GM19455 (cell line): ENCODE measurements at regions not wholly inside any gene's neighbourhood (a gene's known extent, or its start where the extent isn't known, plus 50 kb on each side); places are given as distances from the start of the nearest gene placed in this dataset.

Source experiments
- ATAC-seq: cut with Tn5 transposase; IDR thresholded peaks from one replicate; pipeline ENCODE4 v1.9.1; 2021; ENCODE audit not compliant: unreplicated experiment

DNA sequence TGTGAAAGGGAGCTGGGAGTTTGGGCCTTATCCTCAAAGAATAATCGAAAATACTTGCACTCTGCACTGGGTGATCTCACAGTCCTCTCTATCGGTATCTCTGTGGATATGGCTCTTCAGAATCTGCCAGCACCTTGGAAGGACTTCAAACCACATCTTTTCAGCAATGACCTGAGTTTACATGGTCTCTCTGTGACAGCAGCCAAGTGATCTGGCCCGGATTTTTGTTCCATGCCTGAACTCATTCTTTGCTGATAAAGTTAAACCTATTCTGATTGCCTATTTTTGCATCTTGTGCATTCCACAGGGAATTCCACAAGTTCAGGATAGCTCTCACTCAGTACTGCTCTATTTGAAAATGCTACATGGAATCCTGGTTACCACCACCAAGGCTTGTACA is 98.9 kb downstream of the HDGFL1 start:
- no peak for ATAC-seq

DNA sequence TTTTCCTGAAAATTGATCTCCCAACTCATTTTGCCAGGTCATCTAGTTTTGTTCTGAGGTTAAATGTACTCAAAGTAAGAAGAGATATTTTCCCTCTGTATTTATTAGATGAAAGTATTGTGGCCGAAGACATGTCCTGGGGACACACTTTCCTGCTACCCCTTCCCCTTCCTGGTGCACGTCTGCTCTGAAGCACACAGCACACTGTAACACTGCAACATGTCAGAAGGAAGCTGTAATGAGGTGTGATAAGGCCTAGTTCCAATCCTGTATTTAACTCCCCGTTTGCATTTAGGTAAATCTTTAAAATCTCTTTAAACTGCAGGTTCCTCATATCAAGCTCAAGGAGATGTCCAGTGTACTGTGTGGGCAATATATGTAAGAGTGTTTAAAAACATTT is 99.4 kb downstream of the HDGFL1 start:
- ATAC-seq, result no peak

DNA sequence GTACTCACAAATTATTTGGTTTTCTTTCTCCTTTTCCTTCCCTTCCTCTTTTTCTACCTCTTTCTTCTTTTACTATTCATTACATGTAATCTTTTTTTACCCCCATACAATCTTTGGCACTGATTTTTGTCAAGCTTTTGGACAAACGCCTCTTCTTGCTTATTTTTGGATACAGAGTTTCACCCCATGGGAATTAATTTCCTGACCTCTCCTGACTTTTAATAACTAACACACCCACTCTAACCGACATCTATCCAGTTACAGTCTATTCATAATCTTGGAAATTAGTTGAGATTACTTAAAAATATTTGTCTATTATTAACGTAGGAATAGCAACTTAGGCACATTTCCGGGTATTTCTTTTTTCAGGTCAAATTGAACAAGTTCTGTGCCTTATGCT is 101.2 kb downstream of the HDGFL1 start:
- no peak for ATAC-seq

DNA sequence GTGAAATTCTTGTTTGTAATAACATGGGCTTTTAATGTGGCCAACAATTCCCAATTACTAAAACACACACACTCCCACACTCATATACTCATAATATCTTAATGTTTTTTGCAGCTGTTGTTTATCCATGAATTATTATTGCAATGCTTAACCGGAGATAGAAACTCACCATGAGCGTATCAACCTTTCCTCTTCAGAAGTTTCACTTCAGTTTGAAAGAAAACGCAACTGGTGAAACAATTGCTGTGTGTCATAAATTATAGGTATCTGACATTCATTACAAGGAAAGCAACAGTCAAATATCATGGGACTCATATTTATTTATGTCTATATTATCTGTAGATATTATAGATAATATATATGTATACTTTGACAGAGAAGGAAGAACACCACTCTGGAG is 104.1 kb downstream of the HDGFL1 start:
- no peak for ATAC-seq

DNA sequence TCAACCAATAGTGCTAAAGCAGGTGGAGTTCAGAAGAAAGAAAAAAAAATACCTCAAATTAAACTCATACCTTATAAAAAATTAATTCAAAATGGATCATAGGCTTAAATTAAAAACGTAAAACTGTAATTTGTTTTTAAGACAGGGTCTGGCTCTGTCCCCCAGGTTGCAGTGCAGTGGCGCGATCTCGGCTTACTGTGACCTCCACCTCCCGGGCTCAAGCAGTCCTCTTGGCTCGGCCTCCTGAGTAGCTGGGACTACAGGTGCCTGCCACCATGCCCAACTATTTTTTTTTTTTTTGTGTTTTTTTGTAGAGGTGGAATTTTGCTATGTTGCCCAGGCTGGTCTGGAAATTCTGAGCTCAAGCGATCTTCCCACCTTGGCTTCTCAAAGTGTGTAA is 111.6 kb downstream of the HDGFL1 start:
- ATAC-seq, result no peak

DNA sequence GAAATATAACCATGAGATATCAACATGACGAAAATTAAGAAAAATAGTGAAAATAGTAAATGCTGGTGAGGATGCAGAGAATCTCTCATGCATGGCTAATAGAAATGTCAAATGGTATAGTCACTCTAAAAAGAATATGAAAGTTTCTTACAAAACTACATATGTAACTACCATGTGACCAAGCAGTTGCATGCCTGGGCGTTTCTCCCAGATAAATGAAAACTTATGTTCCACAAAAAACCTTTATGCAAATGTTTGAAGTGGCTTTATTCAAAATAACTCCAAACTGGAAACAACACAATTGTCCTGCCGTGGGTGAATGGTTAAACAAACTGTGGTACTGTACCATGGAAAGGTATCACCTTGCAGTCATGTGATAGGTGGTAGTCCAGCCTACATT is 112.4 kb downstream of the HDGFL1 start:
- ATAC-seq, result no peak

DNA sequence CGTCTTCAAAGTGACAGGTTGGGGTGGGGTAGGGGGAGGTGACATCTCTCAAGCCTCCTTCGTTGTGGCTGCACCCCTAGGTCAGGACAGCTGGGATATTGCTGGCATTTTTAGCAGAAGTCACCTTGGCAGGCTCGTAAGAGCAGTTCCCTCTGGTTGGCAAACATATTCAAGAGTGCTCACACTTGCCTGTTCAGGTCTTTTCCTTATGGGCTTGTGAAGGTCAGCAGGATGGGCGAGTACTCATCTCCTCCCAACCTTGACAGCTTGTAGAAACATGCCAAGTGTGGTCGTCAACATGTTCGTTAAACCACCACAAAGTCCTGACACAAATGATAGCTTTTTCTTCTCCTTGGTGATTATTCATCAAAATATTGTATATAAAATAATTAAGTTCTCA is 113.6 kb downstream of the HDGFL1 start:
- ATAC-seq, result no peak

DNA sequence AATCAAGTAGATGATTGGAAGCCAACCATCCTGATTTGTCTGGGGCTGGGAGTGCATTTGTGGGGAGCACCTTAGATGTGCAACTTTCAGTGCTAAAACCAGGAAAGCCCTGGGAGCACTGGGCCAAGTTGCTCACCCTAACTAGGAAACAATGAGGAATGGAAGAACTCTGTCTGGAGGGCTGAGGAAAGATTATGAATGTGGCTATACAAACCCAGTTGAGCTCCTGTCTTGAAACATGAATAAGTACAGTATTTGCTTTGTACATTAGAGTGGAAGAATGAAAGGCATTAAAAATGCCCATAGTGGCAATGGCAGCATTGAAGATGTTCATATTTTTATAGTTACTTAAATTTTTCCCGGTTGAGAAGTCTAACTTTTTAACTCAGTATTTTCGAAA is 121.1 kb downstream of the HDGFL1 start:
- no peak for ATAC-seq

DNA sequence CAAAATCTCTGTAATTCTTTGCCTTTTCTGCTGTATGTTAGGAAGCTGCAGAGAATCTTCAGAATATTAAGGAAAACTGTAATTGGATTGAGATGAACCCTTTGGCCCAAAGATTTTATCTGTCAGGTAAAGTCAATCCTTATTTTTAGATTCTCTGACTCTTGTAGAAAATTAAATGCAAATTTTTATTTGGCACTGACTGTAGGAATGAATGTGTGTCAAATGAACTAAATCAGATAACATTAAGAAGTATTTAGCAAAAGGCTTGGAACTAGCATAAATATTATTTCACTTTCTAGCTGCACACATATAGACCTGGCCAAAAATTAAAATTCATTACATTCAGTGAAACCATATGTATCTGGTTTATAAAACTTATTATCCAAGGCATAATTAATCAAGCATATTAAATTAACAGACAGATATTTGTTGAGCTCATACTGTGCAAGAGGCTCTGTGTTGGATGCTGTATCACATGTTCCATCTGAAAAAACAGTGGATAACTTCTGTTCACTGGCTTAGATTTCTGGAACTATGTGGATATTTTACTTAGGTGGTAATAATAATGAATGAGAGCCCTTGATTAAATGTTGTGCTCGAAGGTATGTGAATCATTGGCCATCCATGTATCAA is 124.8 kb downstream of the HDGFL1 start:
- ATAC-seq, result no peak

DNA sequence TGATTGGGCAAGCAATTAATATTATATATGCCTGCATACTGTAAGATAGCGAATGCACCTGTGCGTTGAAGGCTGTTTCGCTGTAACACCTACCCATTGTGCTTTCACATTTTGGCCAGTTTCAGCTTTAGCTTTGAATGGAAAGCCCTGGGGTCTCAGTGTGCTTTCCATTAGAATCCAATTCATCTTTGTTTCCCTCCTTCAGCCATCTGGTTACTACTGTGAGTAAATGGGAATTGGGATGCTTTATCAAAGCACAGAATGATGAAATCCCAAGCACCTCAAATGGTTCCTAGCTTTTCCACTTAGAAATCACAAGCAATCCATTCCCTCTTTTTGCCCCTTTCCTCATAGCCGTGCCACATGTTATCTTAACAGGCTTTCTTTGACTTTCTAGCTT is 127.1 kb downstream of the HDGFL1 start:
- no peak for ATAC-seq

DNA sequence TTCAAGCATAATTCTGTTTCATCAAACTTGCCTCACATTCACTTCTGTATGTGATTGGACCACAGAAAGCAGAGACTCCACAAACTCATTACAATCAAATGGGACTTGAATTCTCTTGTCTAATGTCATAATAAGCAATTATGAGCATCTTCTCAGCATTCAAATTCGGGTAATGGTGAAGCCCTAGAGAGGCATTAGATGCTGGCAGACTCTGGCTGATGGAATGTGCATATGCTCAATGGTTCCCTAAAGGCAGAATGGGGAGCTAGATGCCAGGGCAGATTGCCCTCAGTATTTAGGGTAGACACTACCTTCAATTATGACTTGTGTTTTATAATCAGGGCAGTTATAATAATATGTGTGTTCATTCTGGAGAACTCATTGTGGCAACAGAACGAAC is 127.9 kb downstream of the HDGFL1 start:
- ATAC-seq, result no peak

DNA sequence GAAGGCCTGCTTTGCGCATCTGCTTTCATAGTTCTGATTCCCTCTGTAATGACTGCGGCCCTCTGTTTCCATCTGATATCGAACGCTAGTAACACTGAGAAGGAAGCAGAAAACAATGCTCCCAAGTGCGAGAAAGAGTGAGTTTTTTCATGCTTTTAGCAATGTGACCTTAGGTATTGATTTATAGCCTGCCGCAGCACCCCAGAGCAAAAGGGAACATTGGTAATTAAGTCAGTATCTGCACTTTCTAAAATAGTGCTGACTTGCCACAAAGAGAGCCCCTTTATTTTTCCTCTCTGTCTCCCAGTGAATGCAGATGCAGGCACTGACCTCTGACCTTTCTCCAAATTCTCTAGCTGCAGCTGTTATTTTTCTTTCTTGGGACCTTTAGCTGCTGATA is 129.8 kb downstream of the HDGFL1 start:
- ATAC-seq, result no peak

DNA sequence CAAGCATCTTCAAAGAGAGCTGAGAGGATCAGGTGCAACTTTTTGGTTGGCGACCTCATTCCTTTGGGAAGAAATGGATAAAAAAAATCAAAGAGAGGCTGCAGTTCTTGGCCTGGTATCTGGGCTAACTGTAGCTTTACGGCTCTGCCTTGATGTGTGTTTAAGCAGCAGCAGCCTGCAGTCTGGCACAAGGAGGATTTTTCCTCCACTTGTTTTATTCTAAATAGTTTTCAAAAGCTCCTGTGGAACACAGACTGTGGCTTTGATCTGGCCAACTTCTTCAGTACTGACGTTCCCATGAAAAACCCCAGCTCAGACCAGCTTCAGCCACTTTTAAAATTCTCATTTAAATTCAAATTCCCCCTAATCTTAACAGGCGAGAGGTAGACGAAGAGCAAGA is 137.3 kb downstream of the HDGFL1 start:
- no peak for ATAC-seq

DNA sequence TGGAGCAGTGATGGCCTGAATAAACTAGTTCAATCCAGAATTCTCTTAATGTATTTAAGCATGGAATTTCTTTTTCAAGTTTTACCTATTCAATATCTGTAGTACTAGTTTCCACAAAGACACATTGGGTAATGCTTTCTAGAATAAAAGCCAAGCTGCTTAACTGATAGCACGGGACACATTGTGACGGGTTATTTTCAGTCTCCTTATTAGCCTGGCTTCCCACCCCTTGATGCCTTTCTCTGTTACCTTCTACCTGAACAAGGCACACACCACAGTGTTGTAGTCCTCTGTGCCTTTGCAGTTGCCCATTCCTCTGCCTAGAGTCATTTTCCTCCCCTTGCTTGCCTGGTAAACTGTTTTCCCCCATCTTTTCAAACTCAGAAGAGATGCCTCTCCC is 139.1 kb downstream of the HDGFL1 start:
- no peak for ATAC-seq

DNA sequence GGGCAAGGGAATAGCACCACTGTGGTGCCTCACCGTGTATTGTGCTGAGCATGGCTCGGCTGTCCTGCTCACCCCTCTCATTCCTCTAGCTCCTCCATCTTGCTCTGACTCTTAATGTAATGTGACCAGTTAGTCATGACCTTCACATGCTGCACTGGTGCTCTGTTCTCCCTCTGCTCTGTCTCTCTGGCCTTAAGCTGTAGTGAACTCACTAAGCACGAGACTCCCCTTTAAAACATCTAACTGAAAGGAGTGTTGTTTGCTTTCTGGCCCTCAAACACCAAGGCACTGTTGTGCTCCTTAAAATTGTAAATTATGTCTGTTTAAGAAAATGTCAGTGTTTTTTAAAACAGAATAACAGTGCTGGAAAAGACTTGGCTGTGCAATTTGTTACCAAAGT is 140.4 kb downstream of the HDGFL1 start:
- no peak for ATAC-seq

DNA sequence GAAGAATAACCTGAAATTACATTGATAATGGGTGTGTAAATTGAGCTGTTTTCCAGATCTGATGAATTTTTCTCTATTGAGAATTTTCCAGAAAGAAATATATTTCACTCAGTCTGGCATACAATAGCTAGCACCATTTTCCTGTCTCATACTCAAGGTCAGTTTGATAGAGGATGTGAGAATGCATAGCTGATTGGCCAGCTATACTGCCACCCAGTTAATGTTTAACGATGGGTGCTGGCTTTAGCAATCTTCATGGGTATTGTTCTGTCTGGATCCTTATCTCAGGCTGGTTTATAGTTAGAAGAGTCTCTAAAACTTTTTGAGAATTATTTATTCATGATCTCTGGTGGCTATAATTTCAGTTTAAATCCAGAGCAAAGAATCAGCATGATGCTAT is 147.4 kb downstream of the HDGFL1 start:
- no peak for ATAC-seq

DNA sequence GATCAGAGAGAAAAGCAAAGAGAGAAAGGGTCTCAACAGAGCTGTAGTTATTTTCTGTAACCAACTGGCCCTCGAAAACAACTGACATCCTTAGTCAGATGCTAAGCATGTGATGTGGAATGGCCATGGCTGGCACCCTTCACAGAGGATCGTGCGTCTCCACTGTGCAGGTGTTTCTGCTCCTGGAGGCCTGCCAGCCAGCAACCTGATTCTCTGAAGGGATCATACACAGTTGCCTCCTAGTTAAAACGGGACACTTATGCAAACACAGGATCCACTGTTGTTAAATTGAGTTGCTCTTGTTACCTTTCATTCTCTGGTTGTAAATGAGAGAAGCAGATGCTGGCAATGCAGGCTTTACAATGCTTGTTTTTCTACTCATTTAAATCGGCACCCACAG is 148.5 kb downstream of the HDGFL1 start:
- no peak for ATAC-seq

DNA sequence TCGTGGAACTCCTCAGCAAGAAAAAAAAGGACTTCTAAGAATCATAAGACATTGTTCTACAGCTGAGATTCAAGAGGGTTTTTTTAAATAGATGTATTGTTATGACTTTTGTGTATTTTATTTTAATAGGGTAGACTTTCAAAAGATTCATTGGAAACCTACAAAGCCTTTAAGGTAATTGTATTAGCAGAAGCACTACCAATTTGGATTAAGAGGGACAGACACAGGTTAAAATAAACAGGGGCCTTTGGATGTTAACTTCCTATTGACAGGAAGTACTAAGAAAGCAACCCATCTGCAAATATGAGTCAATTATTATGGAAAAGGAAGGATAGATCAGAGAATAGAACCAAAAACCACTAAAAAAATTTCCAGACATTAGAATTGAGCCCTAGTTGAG is 153.5 kb downstream of the HDGFL1 start:
- no peak for ATAC-seq

DNA sequence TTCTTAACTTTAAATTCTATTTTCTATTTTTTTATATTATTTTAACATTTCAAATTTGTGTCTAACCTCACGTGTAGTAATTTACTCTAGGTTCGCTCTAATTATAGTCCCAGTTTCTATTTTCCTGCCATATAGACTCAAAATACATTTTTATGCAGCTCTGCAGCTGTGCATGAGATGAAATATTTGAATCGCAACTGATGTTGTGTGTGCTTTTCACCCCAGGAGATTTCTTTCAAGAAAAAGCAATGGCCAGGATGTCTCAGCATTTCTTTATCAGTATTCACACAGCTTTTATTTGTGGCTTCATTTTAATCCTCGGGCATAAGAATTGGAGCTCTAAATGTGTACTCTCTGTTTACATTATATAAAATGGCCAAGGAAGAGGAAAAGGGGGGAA is 157.6 kb downstream of the HDGFL1 start:
- no peak for ATAC-seq

DNA sequence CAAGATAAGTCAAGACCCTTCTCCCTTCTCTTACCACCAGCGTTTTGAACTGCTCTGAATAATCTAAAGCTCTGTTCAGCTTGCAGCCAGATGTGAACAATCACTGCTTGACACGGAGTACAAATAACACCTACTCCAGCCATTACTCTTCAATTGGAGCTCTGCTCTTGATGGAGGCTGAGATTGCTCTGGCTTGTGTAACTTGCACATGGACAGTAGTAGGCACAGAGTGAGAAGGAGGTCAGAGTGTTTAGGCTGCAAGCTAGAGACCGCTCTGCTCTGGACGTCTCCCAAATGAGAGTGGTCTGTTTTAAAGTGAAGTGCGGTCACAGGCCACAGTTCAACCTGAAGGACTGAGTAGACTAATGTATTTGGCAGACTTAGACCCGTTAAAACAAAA is 158.3 kb downstream of the HDGFL1 start:
- no peak for ATAC-seq

DNA sequence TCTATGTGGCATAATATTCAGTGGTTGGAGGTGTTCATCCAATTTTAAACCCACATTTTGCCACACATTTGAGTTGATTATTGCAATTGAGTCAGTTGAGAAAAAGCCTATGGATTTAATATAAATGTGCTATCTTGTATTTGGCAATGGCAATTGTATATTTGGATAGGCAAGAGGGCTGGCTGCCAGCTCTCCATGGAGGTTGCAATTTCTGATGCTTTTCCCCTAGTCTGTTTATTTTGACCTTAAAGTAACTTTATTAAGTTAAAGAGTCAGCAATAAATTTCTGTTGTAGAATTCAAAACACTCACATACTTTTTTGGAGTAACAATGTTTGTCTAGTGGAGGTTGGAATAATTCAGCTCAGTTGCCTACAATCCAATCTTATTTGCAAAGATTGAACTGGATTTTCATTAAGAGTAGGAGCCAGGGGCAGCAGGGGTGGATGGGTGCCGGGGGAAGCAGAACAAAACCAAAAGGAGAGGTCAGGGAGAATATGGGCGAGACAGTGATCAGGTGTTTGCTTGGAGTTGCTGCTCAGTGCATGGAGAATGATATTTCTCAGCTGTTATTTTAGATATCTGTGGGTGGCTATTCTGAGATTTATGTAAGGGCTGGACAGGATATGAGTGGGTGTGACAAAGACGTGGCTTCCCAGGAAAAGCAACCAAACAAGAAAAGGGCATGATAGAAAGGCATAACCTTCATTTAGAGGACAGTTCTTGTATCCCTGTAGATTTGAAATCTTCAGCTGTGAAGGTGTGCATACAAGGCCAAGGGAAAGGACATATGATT is 163.0 kb downstream of the HDGFL1 start:
- no peak for ATAC-seq

DNA sequence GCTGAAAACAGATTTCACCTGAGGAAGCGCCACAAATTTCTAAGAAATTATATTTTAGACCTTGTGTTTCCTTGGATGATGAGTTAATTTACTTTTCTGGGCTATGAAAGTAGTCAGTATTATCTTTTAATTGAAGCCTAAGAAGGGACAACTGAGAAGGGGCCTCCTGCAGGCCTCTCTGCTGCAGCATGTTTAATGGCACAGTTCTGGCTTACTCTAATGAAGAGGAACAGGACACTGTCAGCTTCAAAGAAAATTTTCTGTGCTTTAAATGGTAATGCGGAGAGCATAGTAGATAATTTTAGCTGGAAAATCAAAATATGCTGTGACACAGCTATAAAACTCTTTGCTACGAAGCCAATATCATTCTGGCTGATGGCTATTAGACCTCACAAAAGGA is 167.4 kb downstream of the HDGFL1 start:
- ATAC-seq, result no peak

DNA sequence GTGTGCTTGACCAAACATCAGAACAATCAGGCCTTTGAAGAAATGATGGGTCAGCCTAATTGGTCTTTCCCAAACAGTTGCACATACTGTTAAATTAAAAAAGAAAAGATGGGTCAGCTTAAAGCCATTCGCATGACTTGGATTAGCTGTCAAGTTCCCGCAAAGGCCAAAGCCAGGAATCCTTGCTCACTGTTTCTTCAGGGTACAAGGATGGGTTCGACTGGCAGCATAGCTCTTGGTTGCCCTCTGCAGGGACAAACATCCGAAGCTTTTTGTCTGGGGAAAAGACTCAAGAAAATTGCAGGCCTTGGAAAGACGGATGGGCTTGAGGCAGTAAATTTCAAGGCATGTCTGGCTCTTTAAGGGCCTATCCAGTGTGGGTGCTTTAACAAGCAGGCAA is 168.0 kb downstream of the HDGFL1 start:
- ATAC-seq, result no peak
